Activated CD4-positive, alpha-beta T cell treated with anti-CD3 and anti-CD28 coated beads for 36 hours (primary cell): ENCODE measurements at regions not wholly inside any gene's neighbourhood (a gene's known extent, or its start where the extent isn't known, plus 50 kb on each side); places are given as distances from the start of the nearest gene placed in this dataset.

Experiments used
- ATAC-seq: fragments of 200-7000 bp; cut with Tn5 transposase; one replicate; pipeline ENCODE4 v1.10.0; 2021; ENCODE audit warnings: mild to moderate bottlenecking, moderate library complexity
- CTCF ChIA-PET: fragments of 350-600 bp; sonication (Branson Sonifier 250); formaldehyde crosslinking; loops from one replicate; lab custom pipeline; 2021; ENCODE audit warnings: antibody characterized with exemption; lab: Charles Lee
- POLR2A ChIA-PET: fragments of 350-600 bp; sonication (Branson Sonifier 250); formaldehyde crosslinking; loops from one replicate; lab custom pipeline; 2021; ENCODE audit warnings: antibody characterized with exemption, inconsistent platforms; lab: Charles Lee
- DNase-seq: peaks from one replicate; pipeline ENCODE4 v3.0.0-alpha.2; 2020
- H3K27ac Mint-ChIP-seq: one replicate; pipeline ENCODE4 v1.8.0; 2021; ENCODE audit warnings: mixed read lengths
- H3K27me3 Mint-ChIP-seq: one replicate; pipeline ENCODE4 v1.8.0; 2021; ENCODE audit warnings: mixed read lengths
- H3K36me3 Mint-ChIP-seq: one replicate; pipeline ENCODE4 v1.8.0; 2021; ENCODE audit warnings: low read depth, mixed read lengths
- H3K4me1 Mint-ChIP-seq: one replicate; pipeline ENCODE4 v1.8.0; 2021; ENCODE audit warnings: mixed read lengths
- H3K4me3 Mint-ChIP-seq: one replicate; pipeline ENCODE4 v1.8.0; 2021; ENCODE audit warnings: mild to moderate bottlenecking, moderate library complexity, mixed read lengths
- H3K9me3 Mint-ChIP-seq: one replicate; pipeline ENCODE4 v1.8.0; 2021; ENCODE audit warnings: low read depth, mixed read lengths
- intact Hi-C, 2 experiments: fragments of 100-400 bp; cut with DNase I in 1 of 2; cut with micrococcal nuclease in 1 of 2; formaldehyde crosslinking; loops; one replicate each; pipeline versions ENCODE4 v1.14.2 to v1.15.1; 2022 to 2024; cut with DNase I, micrococcal nuclease

DNA sequence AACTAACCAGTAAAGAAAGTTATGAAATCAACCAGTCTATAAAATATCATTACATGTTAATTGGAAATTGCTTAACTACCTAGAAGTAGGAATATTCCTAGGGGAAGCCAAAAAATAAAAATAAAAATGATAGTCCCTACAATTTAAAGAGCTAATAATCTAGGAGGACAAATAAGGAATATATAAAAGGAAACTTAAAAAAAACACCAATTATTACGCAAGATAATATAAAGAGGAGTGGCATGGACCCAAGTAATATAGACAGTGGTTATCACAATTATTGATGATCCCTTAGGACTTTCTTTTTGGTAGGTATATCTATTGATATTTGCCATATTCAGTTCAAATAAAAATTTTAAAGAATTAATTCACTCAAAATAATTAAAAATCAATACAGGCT, 498.7 kb downstream of the SOX5 start:
- Mint-ChIP-seq H3K27me3 (no peaks in the 10 kb centered on the region), H3K4me1 (no peaks in the 10 kb centered on the region), H3K9me3 (peaks cover 4% of the 10 kb centered on the region), H3K36me3 (no peaks in the 10 kb centered on the region), H3K4me3 (no peak overlapping the region), H3K27ac (no peak overlapping the region)
- ATAC-seq = no peak
- intact Hi-C loops = no loop called here
- no peak for DNase-seq
- ChIA-PET POLR2A (no interaction called here), CTCF (interaction anchor here (1.0 kb wide), 1 partner anchor 8 kb away, joined by 4 read pairs; no protein-coding TSS in a partner anchor)

DNA sequence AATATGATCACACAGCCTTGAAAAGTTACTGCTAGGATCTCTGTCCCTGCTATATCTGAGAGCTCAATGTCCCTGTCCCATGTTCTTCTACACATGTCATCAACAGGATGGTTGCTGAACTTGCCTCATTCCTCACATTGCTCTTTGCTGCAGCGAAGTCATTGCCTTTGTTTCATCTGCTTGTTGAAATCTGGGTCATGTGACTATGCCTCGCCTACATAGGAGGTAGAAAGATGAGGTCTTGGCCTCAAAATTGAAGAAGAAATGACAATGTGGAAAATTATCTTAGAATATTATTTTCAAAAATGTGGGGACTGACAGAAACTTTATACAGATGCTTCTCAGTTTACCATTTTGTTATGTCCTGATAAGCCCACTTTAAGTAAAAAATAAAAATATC, 494.2 kb downstream of the SOX5 start:
- DNase-seq = no peak
- no peak overlapping the region for H3K4me3 Mint-ChIP-seq
- H3K27ac Mint-ChIP-seq = no peak overlapping the region
- intact Hi-C loops = no loop called here
- H3K36me3 Mint-ChIP-seq = no peaks in the 10 kb centered on the region
- no peaks in the 10 kb centered on the region for H3K27me3 Mint-ChIP-seq
- H3K4me1 Mint-ChIP-seq = no peaks in the 10 kb centered on the region
- CTCF ChIA-PET = no interaction called here
- POLR2A ChIA-PET = no interaction called here
- no peak for ATAC-seq
- peaks cover 9% of the 10 kb centered on the region for H3K9me3 Mint-ChIP-seq

DNA sequence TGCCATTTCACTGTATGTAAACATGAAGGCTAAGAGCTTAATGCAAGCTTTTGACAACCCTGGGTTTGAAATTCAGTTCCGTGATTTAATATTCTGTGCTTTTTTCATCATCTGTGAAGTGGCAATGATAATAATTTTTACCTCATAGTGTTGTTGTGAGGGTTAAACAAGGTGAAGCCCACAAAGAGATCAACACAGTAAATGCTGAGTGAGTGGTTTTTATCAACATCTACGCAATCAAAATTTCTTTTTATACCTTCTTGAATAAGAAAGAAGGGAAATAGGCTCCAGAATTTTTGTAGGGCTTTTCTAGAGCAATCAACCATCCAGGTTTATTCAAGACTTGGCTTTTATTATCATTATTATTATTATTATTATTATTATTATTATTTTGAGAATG, 490.8 kb downstream of the SOX5 start:
- Mint-ChIP-seq H3K36me3 (no peaks in the 10 kb centered on the region), H3K27ac (no peak overlapping the region), H3K4me1 (no peaks in the 10 kb centered on the region), H3K27me3 (no peaks in the 10 kb centered on the region), H3K9me3 (peaks cover 14% of the 10 kb centered on the region), H3K4me3 (no peak overlapping the region)
- DNase-seq = no peak
- CTCF ChIA-PET = no interaction called here
- intact Hi-C loops = no loop called here
- POLR2A ChIA-PET = no interaction called here
- ATAC-seq = no peak

DNA sequence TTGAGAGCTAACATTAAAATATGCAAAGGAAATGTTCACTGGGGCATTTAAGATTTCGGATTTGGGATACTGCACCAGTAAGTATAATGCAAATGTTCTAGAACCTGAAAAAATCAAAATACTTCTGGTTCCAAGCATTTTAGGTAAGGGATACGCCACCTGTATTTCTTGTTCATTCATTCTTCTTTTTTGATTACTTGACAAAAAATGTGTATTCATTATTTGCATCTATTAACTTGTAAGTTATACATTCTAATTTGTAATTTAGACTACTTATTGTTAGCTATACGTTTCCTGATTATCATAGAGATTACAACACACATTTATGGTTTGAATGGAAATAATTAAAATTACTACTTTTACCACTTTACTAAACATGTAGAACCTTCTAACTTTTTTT, 486.9 kb downstream of the SOX5 start:
- Mint-ChIP-seq H3K27ac (no peak overlapping the region), H3K4me3 (no peak overlapping the region), H3K9me3 (peaks cover 26% of the 10 kb centered on the region), H3K4me1 (no peaks in the 10 kb centered on the region), H3K27me3 (no peaks in the 10 kb centered on the region), H3K36me3 (no peaks in the 10 kb centered on the region)
- intact Hi-C loops = no loop called here
- ChIA-PET CTCF (no interaction called here), POLR2A (no interaction called here)
- DNase-seq (no peak), ATAC-seq (no peak)

DNA sequence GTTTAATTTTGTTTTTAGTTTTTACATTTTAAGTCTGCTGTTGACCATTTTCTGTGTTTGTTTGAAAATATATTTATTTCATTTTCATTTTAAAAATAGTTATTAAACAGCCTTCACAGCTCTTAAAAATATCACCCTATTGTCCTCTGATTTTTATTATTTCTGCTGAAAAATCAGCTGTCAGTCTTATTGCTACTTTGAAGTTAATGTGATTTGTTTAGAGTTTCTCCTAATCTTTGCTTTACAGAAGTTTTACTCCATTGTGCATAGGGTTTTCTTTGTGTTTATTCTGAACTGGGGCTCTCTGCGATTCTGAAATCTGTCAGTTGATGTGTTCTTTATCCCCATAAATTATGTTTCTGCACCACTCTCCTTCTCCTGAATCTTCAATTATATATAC, 486.3 kb downstream of the SOX5 start:
- CTCF ChIA-PET = no interaction called here
- ATAC-seq = no peak
- Mint-ChIP-seq H3K36me3 (no peaks in the 10 kb centered on the region), H3K27me3 (no peaks in the 10 kb centered on the region), H3K4me3 (no peak overlapping the region), H3K27ac (no peak overlapping the region), H3K9me3 (peaks cover 26% of the 10 kb centered on the region), H3K4me1 (no peaks in the 10 kb centered on the region)
- no peak for DNase-seq
- POLR2A ChIA-PET = no interaction called here
- intact Hi-C loops = no loop called here

DNA sequence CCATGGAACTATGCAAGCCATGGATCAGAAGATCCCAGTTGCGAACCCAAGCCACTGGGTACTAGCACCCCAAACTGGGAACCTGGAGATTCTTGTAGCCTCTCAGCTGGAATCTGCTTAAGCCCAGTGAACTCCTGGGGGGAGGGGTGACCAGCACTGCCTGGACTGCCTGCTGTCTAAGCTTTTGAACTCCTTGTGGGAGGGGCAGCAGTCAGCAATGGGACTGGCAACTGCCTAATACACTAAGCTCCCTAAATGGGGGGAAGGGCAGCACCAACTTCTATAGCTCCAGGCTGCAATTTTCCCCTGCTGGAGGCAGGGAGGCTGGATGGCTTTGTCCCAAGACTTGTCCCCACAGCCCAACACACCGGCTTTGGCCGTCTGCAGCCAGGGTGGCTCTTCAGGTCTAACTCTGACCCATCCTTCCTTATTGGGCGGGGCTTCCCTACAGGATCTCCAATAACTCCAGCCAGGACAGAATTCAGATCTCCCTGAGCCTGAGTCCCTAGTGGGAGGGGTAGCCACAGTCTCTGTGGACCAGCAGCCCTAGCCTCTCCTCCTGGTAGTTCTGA, 485.1 kb downstream of the SOX5 start:
- DNase-seq (no peak), ATAC-seq (no peak)
- Mint-ChIP-seq H3K4me3 (no peak overlapping the region), H3K36me3 (no peaks in the 10 kb centered on the region), H3K27me3 (no peaks in the 10 kb centered on the region), H3K27ac (no peak overlapping the region), H3K9me3 (peaks cover 25% of the 10 kb centered on the region), H3K4me1 (no peaks in the 10 kb centered on the region)
- intact Hi-C loops = no loop called here
- ChIA-PET CTCF (interaction anchor here (0.6 kb wide), 1 partner anchor 98 kb away, joined by 4 read pairs; no protein-coding TSS in a partner anchor), POLR2A (no interaction called here)

DNA sequence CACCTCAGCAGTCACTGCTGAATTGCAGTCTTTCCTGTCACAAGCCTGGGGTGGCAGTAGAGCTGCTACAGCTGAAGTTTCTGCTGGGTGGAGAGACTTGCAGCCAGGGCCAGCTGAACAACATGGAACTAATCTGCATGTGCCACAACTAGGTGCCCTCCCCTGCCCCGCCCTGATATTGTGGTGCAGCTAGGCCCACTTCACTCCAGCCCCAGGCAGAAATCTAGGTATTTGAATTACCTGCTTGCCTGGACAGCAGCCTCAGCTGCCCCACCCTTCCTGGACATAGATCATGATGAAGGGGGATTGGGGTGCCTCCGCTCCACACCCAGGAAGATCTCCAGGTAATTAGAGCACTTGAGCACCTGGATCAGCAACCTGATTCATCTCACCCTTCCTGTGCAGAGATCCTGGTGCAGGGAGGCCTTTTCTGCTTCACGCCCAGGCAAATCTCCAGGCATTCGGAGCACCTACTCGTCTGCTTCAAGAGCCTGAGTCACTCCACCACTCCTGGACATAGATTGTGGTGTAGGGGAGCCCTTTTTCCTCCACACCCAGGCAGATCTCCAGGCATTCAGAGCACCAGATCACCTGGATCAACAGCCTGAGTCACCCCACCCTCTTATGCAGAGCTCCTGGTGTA, 477.0 kb downstream of the SOX5 start:
- intact Hi-C loops = no loop called here
- ChIA-PET CTCF (no interaction called here), POLR2A (no interaction called here)
- ATAC-seq (no peak), DNase-seq (no peak)
- Mint-ChIP-seq H3K36me3 (no peaks in the 10 kb centered on the region), H3K27ac (no peak overlapping the region), H3K9me3 (peaks cover 16% of the 10 kb centered on the region), H3K4me3 (no peak overlapping the region), H3K27me3 (no peaks in the 10 kb centered on the region), H3K4me1 (no peaks in the 10 kb centered on the region)

DNA sequence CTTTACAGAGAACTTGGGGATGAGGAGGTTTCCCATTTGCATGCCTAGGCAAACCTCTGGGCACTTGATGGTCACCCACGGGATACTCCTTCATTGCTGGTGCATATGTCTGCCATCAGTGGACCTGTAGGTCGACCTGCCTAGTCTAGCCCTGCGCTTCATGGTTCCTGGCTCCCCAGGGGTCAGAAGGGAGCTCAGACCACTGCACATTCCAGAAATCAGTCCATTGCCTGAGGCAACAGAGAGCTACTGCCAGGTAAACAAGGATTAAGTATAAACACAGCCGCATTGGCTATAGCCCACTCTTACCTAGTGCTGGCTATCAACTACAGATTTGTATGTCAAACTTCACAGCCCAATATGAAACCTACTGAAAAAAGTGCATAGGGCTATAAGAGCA, 476.4 kb downstream of the SOX5 start:
- ATAC-seq = no peak
- ChIA-PET CTCF (no interaction called here), POLR2A (no interaction called here)
- Mint-ChIP-seq H3K9me3 (peaks cover 16% of the 10 kb centered on the region), H3K4me1 (no peaks in the 10 kb centered on the region), H3K27ac (no peak overlapping the region), H3K27me3 (no peaks in the 10 kb centered on the region), H3K36me3 (no peaks in the 10 kb centered on the region), H3K4me3 (no peak overlapping the region)
- intact Hi-C loops = no loop called here
- no peak for DNase-seq

DNA sequence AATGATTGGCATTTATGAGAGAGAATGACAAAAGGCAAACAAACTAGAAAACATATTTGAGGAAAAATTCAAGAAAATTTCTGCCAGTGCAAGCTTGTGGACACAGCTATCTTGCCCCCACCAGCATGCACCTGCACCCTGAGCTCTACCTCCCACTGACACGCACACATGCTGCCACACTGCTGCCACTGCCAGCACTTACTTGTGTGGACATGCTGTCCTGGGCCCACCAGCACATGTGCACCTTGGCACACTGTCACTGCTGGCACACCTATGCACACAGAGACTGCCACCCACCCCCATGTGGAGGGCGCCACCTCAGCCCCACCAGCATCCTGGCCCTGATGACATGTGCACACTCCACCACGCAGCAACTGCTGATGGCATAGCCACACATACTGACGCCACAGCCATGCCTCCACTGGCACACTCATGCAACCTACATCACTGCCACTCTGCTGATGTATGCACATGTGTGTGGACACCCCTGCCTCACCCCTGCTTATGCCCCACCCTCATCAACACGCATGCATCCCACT, 475.0 kb downstream of the SOX5 start:
- Mint-ChIP-seq H3K9me3 (peaks cover 21% of the 10 kb centered on the region), H3K27ac (no peak overlapping the region), H3K4me1 (no peaks in the 10 kb centered on the region), H3K36me3 (no peaks in the 10 kb centered on the region), H3K4me3 (no peak overlapping the region), H3K27me3 (no peaks in the 10 kb centered on the region)
- intact Hi-C loops = no loop called here
- POLR2A ChIA-PET = no interaction called here
- ATAC-seq (no peak), DNase-seq (no peak)
- CTCF ChIA-PET = interaction anchor here (0.8 kb wide), 1 partner anchor 20 kb away, joined by 3 read pairs; no protein-coding TSS in a partner anchor
